CD4-positive, alpha-beta T cell (primary cell): ENCODE measurements at regions not wholly inside any gene's neighbourhood (a gene's known extent, or its start where the extent isn't known, plus 50 kb on each side); places are given as distances from the start of the nearest gene placed in this dataset.
"Not testable (repeated sequence)": the region's sequence is repeated elsewhere in the genome, so short reads cannot be mapped to it uniquely, and the experiment has no call there.

Experiments used
- ATAC-seq: fragments of 200-7000 bp; cut with Tn5 transposase; one replicate; pipeline ENCODE4 v1.10.0; 2022; ENCODE audit warnings: mild to moderate bottlenecking; ENCODE audit not compliant: poor library complexity
- CTCF ChIA-PET: fragments of 350-600 bp; sonication (Branson Sonifier 250); formaldehyde crosslinking; loops from one replicate; lab custom pipeline; 2021; ENCODE audit warnings: antibody characterized with exemption, inconsistent platforms; lab: Charles Lee
- POLR2A ChIA-PET: fragments of 350-600 bp; sonication (Branson Sonifier 250); formaldehyde crosslinking; loops from one replicate; lab custom pipeline; 2021; ENCODE audit warnings: antibody characterized with exemption, inconsistent platforms; lab: Charles Lee
- DNase-seq, 14 experiments: peaks; one replicate each; pipeline ENCODE4 v3.0.0-alpha.2; 2013 to 2020; ENCODE audit warnings: mixed read lengths in 2 of 14
- H3K27ac ChIP-seq, 2 donors: one replicate each; pipeline versions ENCODE4 v1.5.1 to v1.7.0; 2013; ENCODE audit warnings: low read length in 2 of 2, low read depth in 1 of 2, mild to moderate bottlenecking in 1 of 2
- H3K27me3 ChIP-seq, 2 experiments: 1 replicate in 1 of 2; 2 replicates in 1 of 2; pipeline versions ENCODE4 v1.6.1 to v1.7.0; 2013; ENCODE audit warnings: low read length in 2 of 2, control low read depth in 1 of 2, mild to moderate bottlenecking in 1 of 2, moderate library complexity in 1 of 2; ENCODE audit not compliant: insufficient read depth in 2 of 2, control insufficient read depth in 1 of 2
- H3K36me3 ChIP-seq: one replicate; pipeline ENCODE4 v1.6.1; 2013; ENCODE audit warnings: low read length, control low read depth; ENCODE audit not compliant: insufficient read depth
- H3K4me1 ChIP-seq: one replicate; pipeline ENCODE4 v1.6.1; 2013; ENCODE audit warnings: low read length, control low read depth; ENCODE audit not compliant: insufficient read depth
- H3K4me3 ChIP-seq: one replicate; pipeline ENCODE4 v1.5.1; 2013; ENCODE audit warnings: mild to moderate bottlenecking, low read length, moderate library complexity
- H3K9me3 ChIP-seq, 2 experiments: 1 replicate in 1 of 2; 2 replicates in 1 of 2; pipeline versions ENCODE4 v1.6.1 to v1.7.0; 2013; ENCODE audit warnings: low read length in 2 of 2, mild to moderate bottlenecking in 2 of 2, control low read depth in 1 of 2, moderate library complexity in 1 of 2; ENCODE audit not compliant: control insufficient read depth in 1 of 2, insufficient read depth in 1 of 2
- H3K27ac Mint-ChIP-seq: one replicate; pipeline ENCODE4 v1.8.0; 2020; ENCODE audit warnings: mixed read lengths
- H3K27me3 Mint-ChIP-seq: one replicate; pipeline ENCODE4 v1.8.0; 2021; ENCODE audit warnings: mixed read lengths
- H3K36me3 Mint-ChIP-seq: one replicate; pipeline ENCODE4 v1.8.0; 2021; ENCODE audit warnings: low read depth, mixed read lengths
- H3K4me1 Mint-ChIP-seq: one replicate; pipeline ENCODE4 v1.8.0; 2021; ENCODE audit warnings: low read depth, mixed read lengths
- H3K4me3 Mint-ChIP-seq: one replicate; pipeline ENCODE4 v1.8.0; 2020; ENCODE audit warnings: mild to moderate bottlenecking, mixed read lengths
- H3K9me3 Mint-ChIP-seq: one replicate; pipeline ENCODE4 v1.8.0; 2020; ENCODE audit warnings: mixed read lengths
- CTCF ChIP-seq: fragments of 200-600 bp; IDR thresholded peaks from one replicate; pipeline ENCODE4 v1.8.0; 2022; ENCODE audit warnings: antibody characterized with exemption, mild to moderate bottlenecking
- intact Hi-C, 2 experiments: fragments of 100-400 bp; cut with DNase I in 1 of 2; cut with micrococcal nuclease in 1 of 2; formaldehyde crosslinking; loops; one replicate each; pipeline versions ENCODE4 v1.15.1 to v1.9.0; 2023 to 2025; cut with DNase I, micrococcal nuclease

GRCh38 chrX:137929951-137930350 is 364.0 kb downstream of the ZIC3 start:
- DNase-seq (no peak), ATAC-seq (no peak)
- no peaks in the 10 kb centered on the region for H3K36me3 ChIP-seq
- TF ChIP-seq CTCF, result no peak
- H3K4me1 Mint-ChIP-seq, result no peaks in the 10 kb centered on the region
- no peak overlapping the region for H3K27ac ChIP-seq
- H3K9me3 Mint-ChIP-seq, result no peaks in the 10 kb centered on the region
- CTCF ChIA-PET, result no interaction called here
- H3K4me3 ChIP-seq, result no peak overlapping the region
- H3K4me1 ChIP-seq, result no peaks in the 10 kb centered on the region
- intact Hi-C loops, result no loop called here
- H3K4me3 Mint-ChIP-seq, result no peak overlapping the region
- H3K9me3 ChIP-seq, result peaks cover 0 to 2% of the 10 kb centered on the region in 2 experiments
- H3K27ac Mint-ChIP-seq, result no peak overlapping the region
- POLR2A ChIA-PET, result no interaction called here
- no peaks in the 10 kb centered on the region for H3K27me3 Mint-ChIP-seq
- no peaks in the 10 kb centered on the region for H3K27me3 ChIP-seq
- no peaks in the 10 kb centered on the region for H3K36me3 Mint-ChIP-seq

DNA sequence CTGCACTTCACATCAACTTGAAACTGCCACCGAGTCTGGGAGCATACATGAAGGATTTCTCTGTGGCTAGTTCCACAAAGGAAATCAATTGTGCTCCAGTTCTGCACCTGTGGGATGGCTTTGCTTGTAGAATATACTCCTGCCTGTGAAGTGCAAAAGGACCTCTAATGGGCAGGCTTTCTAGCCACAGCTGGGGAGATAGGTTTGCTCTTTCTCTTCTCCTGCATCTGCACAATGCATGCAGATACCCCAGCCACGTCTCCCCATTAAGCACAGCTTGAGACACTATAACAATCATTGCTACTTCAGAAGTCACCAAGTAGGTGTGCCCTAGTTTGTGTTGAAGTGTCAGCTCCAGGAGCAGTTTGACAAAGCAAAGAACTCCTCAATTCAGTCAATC is 364.6 kb downstream of the ZIC3 start:
- ChIA-PET CTCF (no interaction called here), POLR2A (no interaction called here)
- no peaks in the 10 kb centered on the region for H3K27me3 Mint-ChIP-seq
- peaks cover 0 to 5% of the 10 kb centered on the region in 2 experiments for H3K9me3 ChIP-seq
- H3K36me3 Mint-ChIP-seq, result no peaks in the 10 kb centered on the region
- H3K4me1 Mint-ChIP-seq, result no peaks in the 10 kb centered on the region
- no peaks in the 10 kb centered on the region for H3K27me3 ChIP-seq
- no peaks in the 10 kb centered on the region for H3K9me3 Mint-ChIP-seq
- no peak for DNase-seq
- H3K27ac Mint-ChIP-seq, result no peak overlapping the region
- H3K4me3 ChIP-seq, result no peak overlapping the region
- H3K4me3 Mint-ChIP-seq, result no peak overlapping the region
- H3K4me1 ChIP-seq, result no peaks in the 10 kb centered on the region
- TF ChIP-seq CTCF, result no peak
- no peak overlapping the region for H3K27ac ChIP-seq
- no peak for ATAC-seq
- H3K36me3 ChIP-seq, result no peaks in the 10 kb centered on the region
- intact Hi-C loops, result no loop called here

- H3K36me3 Mint-ChIP-seq, H3K27ac ChIP-seq, H3K36me3 ChIP-seq, POLR2A ChIA-PET, H3K27me3 Mint-ChIP-seq, ATAC-seq, H3K4me3 Mint-ChIP-seq, H3K9me3 ChIP-seq, DNase-seq, H3K27me3 ChIP-seq, H3K27ac Mint-ChIP-seq, H3K9me3 Mint-ChIP-seq, H3K4me1 ChIP-seq, intact Hi-C loops, H3K4me3 ChIP-seq, CTCF ChIA-PET, H3K4me1 Mint-ChIP-seq: not testable (repeated sequence)
These were observed 368.3 kb downstream of the ZIC3 start for GRCh38 chrX:137934214-137934613.

DNA sequence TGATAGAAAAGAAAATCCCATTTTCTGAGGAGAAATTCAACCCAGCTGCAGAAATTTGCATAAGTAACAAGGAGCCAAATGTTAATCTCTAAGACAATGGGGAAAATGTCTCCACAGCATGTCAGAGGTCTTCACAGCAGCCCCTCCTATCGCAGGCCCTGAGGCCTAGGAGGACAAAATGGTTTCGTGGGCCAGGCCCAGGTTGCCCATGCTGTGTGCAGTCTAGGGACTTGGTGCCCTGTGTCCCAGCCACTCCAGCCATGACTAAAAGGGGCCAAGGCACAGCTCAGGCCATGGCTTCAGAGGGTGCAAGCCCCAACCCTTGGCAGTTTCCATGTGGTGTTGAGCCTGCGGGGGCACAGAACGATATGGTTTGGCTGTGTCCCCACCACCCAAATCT is 369.0 kb downstream of the ZIC3 start:
- H3K4me3 ChIP-seq, H3K27me3 ChIP-seq, DNase-seq, H3K27me3 Mint-ChIP-seq, H3K27ac Mint-ChIP-seq, H3K9me3 Mint-ChIP-seq, CTCF ChIA-PET, POLR2A ChIA-PET, H3K4me1 ChIP-seq, H3K4me3 Mint-ChIP-seq, H3K9me3 ChIP-seq, H3K36me3 Mint-ChIP-seq, ATAC-seq, H3K4me1 Mint-ChIP-seq, H3K36me3 ChIP-seq, intact Hi-C loops, H3K27ac ChIP-seq: not testable (repeated sequence)
